Keratinocyte (primary cell): ENCODE measurements at regions not wholly inside any gene's neighbourhood (a gene's known extent, or its start where the extent isn't known, plus 50 kb on each side); places are given as distances from the start of the nearest gene placed in this dataset.

Experiments
- EZH2 ChIP-seq: IDR thresholded peaks from one replicate; pipeline ENCODE4 v1.6.1; 2012; ENCODE audit warnings: inconsistent platforms, mild to moderate bottlenecking, low read length, moderate library complexity
- TF ChIP-seq, protein P1 (sequence below), 3 experiments: IDR thresholded peaks in 1 of 3; conservative IDR thresholded peaks in 1 of 3; optimal IDR thresholded peaks in 1 of 3; 2 replicates in 2 of 3; 3 replicates in 1 of 3; pipeline versions ENCODE3 to v1.5.1; 2011; ENCODE audit warnings: low read length in 3 of 3, mild to moderate bottlenecking in 3 of 3, moderate library complexity in 2 of 3, control low read depth in 1 of 3, inconsistent platforms in 1 of 3; ENCODE audit not compliant: insufficient read depth in 2 of 3; ENCODE audit errors: extremely low read depth in 1 of 3

DNA sequence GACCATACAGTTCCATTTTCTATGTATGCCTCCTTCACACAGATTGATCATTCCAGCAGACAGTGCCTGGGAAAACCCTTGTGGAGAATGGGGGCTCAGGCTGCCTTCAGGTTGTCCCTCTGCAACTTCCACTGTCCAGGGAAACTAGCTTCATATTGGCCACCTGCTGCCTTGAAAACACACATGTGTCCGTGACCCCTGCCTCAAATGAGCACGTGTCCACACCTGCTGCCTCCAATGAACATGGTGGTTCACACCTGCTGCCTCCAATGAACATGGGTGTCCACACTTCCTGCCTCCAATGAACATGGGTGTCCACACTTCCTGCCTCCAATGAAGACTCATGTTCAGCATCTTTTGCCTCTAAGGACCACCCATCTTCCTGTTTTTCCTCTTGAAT is 185.4 kb upstream of the ADCY2 start:
- TF ChIP-seq, protein P1, sequence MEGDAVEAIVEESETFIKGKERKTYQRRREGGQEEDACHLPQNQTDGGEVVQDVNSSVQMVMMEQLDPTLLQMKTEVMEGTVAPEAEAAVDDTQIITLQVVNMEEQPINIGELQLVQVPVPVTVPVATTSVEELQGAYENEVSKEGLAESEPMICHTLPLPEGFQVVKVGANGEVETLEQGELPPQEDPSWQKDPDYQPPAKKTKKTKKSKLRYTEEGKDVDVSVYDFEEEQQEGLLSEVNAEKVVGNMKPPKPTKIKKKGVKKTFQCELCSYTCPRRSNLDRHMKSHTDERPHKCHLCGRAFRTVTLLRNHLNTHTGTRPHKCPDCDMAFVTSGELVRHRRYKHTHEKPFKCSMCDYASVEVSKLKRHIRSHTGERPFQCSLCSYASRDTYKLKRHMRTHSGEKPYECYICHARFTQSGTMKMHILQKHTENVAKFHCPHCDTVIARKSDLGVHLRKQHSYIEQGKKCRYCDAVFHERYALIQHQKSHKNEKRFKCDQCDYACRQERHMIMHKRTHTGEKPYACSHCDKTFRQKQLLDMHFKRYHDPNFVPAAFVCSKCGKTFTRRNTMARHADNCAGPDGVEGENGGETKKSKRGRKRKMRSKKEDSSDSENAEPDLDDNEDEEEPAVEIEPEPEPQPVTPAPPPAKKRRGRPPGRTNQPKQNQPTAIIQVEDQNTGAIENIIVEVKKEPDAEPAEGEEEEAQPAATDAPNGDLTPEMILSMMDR (optimal IDR thresholded peaks at IDR 0.05 in 1 of 3, IDR thresholded peaks at IDR 0.05 in 1 of 3, conservative IDR thresholded peaks at IDR 0.05 in 1 of 3; ENCODE audit: extremely low read depth in 1 of 3, insufficient read depth in 2 of 3, low read length in 3 of 3) = no peak
- no peak for TF ChIP-seq EZH2
